TTC549 (cell line): ENCODE measurements at regions not wholly inside any gene's neighbourhood (a gene's known extent, or its start where the extent isn't known, plus 50 kb on each side); places are given as distances from the start of the nearest gene placed in this dataset.
"Not testable (repeated sequence)": the region's sequence is repeated elsewhere in the genome, so short reads cannot be mapped to it uniquely, and the experiment has no call there.

Experiments used
- FAIRE-seq: peaks from 2 replicates; lab custom pipeline; 2012; peaks lifted over from hg19 to GRCh38; lab: Jason Lieb, UNC

DNA sequence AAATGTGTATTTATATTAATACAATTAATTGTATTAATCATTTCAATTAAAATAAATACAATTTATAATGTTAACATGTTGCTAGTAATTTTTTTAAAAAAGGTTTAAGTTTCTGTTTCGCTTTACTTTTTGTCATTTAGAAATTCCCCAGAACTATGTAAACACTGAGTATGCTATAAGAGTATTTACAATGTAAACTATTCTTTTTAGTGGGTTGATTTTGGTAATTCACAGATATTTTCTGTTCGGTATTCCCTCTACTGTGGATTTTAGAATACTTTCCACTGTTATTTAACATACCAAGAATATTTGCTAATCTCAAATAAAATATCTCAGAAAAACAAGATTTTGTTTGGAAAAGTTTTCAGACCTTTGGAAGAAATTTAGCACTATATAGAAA is 1564.4 kb downstream of the EFNA5 start:
- FAIRE-seq = no peak

- no peak for FAIRE-seq
Measured at GRCh38 chr5:106097340-106097739, 1573.4 kb downstream of the EFNA5 start.

DNA sequence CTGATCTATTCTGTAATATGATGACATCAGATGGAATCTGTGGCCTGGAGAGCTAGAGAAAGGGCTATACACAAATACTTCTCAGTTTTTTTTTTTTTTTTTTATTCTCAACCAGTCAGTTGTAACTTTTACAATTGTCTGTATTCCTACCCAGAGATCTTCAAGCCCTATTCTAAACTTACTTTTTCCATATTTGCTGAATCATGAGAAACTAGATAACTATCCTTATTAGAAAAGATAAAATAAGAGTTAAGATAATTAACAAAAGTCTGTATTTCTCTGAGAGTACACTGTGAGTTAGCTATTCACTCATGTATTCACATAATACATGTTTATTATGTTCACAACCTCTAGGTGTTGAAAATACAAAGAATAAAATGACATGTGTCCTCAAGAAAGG is 1575.9 kb downstream of the EFNA5 start:
- no peak for FAIRE-seq

DNA sequence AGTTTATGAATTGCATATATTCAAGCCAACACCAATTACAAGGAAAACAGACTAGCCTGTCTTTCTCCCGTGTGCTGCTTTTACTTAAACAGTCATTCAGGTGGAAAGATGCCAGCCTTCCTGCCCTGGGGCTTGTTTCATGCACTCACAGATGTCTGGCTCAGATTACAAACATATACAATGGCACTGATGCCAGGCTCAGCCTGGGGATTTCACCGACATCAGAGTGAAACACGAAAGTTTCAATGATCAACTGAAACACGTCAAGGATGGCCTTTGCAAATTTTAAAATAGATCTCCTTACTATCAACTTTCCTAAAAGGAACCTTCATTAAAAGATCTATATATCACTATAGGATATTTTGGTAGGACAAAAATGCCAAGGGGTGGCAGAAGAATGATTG is 1576.5 kb downstream of the EFNA5 start:
- FAIRE-seq = no peak

DNA sequence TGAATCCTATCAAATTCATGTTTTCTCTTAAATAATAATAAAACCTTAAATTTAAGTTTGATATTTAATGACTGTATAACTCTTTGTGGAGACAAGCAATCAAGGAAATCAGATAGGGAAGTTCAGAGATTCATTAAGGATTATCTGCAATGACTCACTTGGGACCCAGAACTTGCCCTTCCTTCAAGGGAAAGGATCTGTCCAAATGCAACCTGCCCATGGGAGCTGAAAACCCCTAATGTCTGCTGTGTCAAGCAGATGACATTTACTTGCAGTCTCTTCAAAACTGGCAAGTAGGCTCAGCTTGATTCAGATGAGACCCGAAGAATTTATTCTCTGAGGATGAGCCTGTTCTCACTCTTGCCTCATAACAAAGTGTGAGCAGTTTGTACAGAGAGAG is 1577.6 kb downstream of the EFNA5 start:
- no peak for FAIRE-seq

DNA sequence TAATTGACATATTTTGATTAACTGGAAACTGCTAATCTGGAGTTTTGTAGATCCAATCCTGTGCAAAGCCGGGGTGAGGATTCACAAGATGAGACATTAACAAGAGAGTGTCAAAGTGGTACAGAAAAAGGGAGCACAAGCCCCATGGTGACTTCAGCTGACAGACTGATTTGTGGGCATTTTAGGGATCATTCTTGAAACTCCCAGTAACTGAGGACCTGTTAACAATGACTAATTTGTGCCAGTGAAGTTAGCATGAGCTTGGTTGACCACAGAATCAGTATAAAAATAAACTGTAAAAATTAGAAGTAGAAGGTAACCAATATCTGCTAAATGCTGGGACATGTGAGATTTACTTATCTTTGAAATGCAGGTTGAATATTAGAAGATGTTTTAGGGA is 1578.3 kb downstream of the EFNA5 start:
- FAIRE-seq = no peak

DNA sequence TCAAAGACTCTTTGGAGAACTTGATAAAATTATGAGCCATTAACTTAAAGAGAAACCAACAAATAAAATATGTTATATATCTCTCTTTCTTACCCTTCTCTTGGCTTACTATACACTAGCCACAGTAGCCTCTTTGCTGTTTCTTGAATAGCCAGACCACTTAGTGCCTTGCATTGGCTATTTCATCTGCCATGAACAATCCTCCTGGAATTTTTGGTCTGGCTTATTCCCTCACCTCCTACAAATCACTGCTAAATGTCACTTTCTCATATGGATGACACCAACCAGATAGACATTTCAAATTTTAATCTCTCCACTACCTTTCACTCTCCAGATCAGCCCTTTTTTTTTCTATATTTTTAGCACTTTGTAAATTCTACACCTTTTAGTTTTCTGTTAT is 1581.7 kb downstream of the EFNA5 start:
- no peak for FAIRE-seq

- FAIRE-seq = no peak
Measured at GRCh38 chr5:106088462-106088861, 1582.3 kb downstream of the EFNA5 start.

GRCh38 chr5:106086352-106086751 is 1584.4 kb downstream of the EFNA5 start:
- FAIRE-seq = no peak

- FAIRE-seq = no peak
Measured at GRCh38 chr5:106085556-106085955, 1585.2 kb downstream of the EFNA5 start.

GRCh38 chr5:106085136-106085535 is 1585.6 kb downstream of the EFNA5 start:
- FAIRE-seq = no peak

DNA sequence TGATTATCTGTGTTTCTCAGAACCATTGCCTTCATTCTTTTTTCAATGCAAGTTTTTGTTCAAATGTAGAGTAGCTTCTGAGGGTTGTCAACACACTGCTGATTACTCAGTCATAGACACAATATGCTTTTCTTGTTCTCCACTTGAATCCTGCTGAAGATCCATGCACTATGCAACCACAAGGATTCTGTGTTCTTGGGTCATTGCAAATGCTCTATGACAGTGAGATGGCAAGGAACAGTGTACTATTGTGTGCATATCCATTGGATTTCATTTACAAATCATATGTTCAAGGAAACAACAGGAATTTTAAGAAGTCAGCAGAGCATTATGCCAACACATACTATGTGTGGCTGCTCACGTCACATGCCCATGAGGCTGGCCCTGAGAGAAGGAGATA is 1590.2 kb downstream of the EFNA5 start:
- no peak for FAIRE-seq

DNA sequence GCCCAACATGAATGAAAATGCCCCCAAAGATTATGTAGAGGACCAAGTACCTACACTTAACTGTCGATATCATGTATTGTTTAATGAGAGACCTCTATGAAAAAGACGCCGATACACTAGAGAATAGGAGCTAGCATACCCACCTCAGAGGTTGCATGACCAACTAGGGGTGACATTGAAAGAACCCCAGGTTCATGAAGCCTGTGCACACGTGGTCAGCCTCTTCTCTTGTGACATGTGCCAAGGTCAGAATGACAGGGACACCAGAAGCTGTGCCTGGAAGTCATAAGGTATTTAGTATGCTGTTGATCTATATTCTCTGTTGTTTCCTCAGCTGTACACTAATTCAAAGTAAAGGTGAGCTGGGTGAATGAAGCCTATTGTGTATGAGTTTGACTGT is 1594.1 kb downstream of the EFNA5 start:
- no peak for FAIRE-seq

DNA sequence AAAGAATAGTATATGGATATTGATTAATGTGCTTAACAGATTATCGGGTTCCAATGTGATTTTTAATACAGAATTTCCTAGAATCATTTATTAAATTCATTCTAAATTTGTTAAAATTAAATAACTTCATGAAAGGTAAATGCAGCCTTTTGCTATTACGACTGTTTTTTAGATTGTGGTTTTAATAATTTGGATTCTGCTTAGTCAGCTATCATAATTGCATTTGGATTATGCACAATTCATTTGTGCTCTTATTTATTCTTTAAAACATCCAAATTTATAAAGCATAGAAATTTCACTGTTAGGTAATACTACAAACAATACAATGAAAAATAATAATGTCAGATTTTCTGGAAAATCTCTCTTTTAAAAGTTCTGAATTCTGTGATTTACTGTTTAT is 1598.5 kb downstream of the EFNA5 start:
- FAIRE-seq = no peak

DNA sequence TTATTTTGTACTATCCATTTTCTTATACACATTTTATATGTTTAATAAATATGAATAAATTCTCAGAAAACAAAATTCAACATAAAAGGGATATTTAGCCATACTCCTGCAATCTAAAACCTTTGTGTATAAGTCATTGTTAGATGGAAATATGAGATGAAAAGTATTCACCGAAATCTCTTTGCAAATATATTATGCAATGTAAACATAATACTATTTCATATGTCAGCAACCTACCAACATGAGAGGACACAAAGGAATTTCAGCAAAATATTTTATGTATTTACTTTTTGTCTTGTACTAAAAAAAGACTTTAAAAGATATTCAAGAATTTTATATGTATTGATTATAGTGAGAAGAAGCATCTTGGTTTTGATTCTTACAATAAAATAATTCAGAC is 1623.4 kb downstream of the EFNA5 start:
- FAIRE-seq = no peak

DNA sequence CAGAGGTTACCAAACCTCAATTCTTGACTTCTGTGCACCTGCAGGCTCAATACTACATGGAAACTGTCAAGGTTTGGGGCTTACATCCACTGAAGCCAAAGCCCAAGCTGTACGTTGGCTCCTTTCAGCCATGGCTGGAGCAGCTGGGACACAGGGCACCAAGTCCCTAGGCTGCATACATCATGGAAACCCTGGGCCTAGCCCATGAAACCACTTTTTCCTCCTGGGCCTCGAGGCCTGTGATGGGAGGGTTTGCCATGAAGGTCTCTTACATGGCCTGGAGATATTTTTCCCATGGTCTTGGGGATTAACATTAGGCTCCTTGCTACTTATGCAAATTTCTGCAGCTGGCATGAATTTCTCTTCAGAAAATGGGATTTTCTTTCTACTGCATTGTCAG is 1638.7 kb downstream of the EFNA5 start:
- not testable (repeated sequence) for FAIRE-seq

- FAIRE-seq = no peak
Measured at GRCh38 chr5:106028314-106028713, 1642.4 kb downstream of the EFNA5 start.

- FAIRE-seq = no peak
Measured at GRCh38 chr5:106020894-106021293, 1649.8 kb downstream of the EFNA5 start.

DNA sequence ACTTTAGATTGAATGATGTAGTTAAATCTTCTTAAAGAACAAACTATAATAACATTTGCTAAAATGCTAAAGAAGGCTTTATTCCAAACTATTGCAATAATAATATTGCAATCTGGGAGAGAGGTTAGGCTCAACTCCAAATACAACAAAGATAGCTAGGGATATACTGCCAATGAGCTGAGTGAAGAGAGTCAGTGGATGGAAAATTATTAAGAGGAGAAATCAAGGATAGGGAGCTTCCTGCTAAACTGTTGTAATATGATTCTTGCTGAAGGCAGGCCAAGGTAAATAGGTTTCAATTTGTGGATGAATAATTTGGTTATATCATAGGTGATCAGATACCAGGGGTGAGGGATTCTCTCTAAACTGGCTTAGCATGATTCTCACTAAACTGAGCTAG is 1651.5 kb downstream of the EFNA5 start:
- FAIRE-seq = no peak

GRCh38 chr5:106017243-106017857 is 1653.4 kb downstream of the EFNA5 start:
- FAIRE-seq = no peak

- FAIRE-seq = no peak
Measured at GRCh38 chr5:106014262-106014661, 1656.5 kb downstream of the EFNA5 start.

GRCh38 chr5:106006242-106006641 is 1664.5 kb downstream of the EFNA5 start:
- no peak for FAIRE-seq

GRCh38 chr5:105998991-105999390 is 1671.7 kb downstream of the EFNA5 start:
- FAIRE-seq = not testable (repeated sequence)

- FAIRE-seq = no peak
Measured at GRCh38 chr5:105993027-105993426, 1677.7 kb downstream of the EFNA5 start.

DNA sequence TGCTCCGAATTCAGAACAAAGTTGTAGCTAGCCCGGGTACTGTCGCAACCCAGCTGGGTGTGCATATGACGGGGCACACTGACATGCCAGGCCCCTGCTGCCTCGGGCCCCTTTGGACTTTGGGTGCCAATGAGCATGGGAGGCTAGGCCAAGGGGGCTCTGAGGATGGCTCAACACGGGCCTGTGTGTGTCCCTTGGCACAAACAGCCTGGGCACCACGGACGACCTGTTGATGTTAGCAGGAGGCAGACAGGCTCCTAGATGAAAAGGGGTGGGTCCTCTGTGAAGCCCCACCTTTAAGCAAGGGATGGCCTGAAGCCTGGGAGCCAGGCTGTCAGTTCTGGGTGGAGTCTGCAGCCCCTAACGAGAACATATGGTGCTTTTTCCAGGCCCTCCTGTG is 1688.2 kb downstream of the EFNA5 start:
- no peak for FAIRE-seq
